Activated naive CD4-positive, alpha-beta T cell treated with anti-CD3 and anti-CD28 coated beads for 36 hours (primary cell): ENCODE measurements at regions not wholly inside any gene's neighbourhood (a gene's known extent, or its start where the extent isn't known, plus 50 kb on each side); places are given as distances from the start of the nearest gene placed in this dataset.

Source experiments
- CTCF ChIA-PET: fragments of 350-600 bp; sonication (Branson Sonifier 250); formaldehyde crosslinking; loops from one replicate; lab custom pipeline; 2021; ENCODE audit warnings: antibody characterized with exemption; lab: Charles Lee
- DNase-seq: peaks from one replicate; pipeline ENCODE4 v3.0.0-alpha.2; 2020
- H3K27ac Mint-ChIP-seq: one replicate; pipeline ENCODE4 v1.8.0; 2021; ENCODE audit warnings: mild to moderate bottlenecking, mixed read lengths
- H3K27me3 Mint-ChIP-seq: one replicate; pipeline ENCODE4 v1.8.0; 2021; ENCODE audit warnings: low read depth, mixed read lengths
- H3K36me3 Mint-ChIP-seq: one replicate; pipeline ENCODE4 v1.8.0; 2021; ENCODE audit warnings: low read depth, mixed read lengths
- H3K4me1 Mint-ChIP-seq: one replicate; pipeline ENCODE4 v1.8.0; 2021; ENCODE audit warnings: low read depth, mixed read lengths
- H3K4me3 Mint-ChIP-seq: one replicate; pipeline ENCODE4 v1.8.0; 2021; ENCODE audit warnings: mild to moderate bottlenecking, moderate library complexity, mixed read lengths
- H3K9me3 Mint-ChIP-seq: one replicate; pipeline ENCODE4 v1.8.0; 2021; ENCODE audit warnings: mixed read lengths
- intact Hi-C: fragments of 100-400 bp; cut with micrococcal nuclease; formaldehyde crosslinking; loops from one replicate; pipeline ENCODE4 v1.15.1; 2023

DNA sequence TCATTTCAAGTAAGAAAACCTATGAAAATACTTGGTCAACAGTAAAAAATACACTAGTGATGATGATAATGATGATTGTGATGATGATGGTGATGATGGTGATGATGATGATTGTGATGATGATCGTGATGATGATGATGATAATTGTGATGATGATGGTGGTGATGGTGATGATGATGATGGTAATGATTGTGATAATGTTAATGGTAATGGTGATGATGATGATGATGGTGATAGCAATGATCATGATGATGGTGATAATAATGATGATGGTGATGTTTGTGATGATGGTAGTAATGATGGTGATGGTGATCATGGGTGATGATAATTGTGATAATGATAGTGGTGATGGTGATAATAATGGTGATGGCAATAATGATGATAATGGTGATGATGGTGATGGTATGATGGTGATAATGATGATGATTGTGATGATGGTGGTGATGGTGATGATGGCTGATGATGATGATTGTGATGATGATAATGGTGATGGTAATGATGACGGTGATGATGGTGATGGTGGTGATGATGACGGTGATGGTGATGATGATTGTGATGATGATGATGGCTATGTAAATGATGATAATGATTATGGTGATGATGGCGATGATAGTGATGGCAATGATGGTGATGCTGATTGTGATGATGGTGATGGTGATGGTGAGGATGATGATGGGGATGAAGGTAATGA lies 62.1 kb downstream of the VCX3A start:
- no peaks in the 10 kb centered on the region for H3K9me3 Mint-ChIP-seq
- H3K4me3 Mint-ChIP-seq: no peak overlapping the region
- H3K36me3 Mint-ChIP-seq: no peaks in the 10 kb centered on the region
- no peak overlapping the region for H3K27ac Mint-ChIP-seq
- no peaks in the 10 kb centered on the region for H3K4me1 Mint-ChIP-seq
- DNase-seq: no peak
- CTCF ChIA-PET: no interaction called here
- H3K27me3 Mint-ChIP-seq: no peaks in the 10 kb centered on the region
- intact Hi-C loops: no loop called here

DNA sequence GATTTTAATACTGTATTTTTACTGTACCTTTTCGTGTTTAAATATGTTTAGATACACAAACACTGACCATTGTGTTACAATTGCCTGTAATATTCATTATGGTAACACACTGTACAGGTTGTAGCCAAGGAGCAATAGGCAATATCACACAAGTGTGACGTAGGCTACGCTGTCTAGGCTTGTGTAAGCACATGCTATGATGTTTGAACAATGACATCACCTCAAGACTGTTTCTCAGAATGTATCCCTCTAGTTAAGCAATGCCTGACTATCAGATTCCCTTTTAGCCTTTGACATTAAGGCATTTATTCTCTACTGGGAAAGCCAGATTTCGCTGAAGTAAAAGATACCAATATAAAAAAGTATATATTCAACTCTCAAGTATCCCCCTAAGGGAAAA lies 66.2 kb downstream of the VCX3A start:
- H3K9me3 Mint-ChIP-seq: no peaks in the 10 kb centered on the region
- intact Hi-C loops: no loop called here

DNA sequence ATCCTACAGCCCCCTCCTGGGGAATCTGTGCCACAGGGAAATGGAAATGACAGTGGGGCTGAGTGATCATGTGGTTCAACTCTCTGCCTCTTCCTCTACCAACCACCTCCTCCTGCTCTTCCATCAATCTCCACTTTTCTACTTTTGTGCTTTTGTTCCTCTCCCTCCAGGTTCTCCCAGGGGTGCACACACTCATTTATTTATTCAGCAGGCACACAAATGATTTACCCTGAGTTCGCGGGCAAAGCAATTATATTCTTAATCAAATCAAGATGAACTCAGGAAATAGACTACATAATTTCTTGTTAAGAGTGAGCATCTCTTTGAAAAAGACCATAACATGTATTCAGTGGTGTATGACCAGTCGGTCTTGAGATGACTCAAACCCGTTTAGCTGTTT lies 69.2 kb downstream of the VCX3A start:
- Mint-ChIP-seq H3K27me3 (no peaks in the 10 kb centered on the region), H3K4me1 (no peaks in the 10 kb centered on the region), H3K4me3 (no peak overlapping the region), H3K27ac (no peak overlapping the region), H3K36me3 (no peaks in the 10 kb centered on the region), H3K9me3 (no peaks in the 10 kb centered on the region)
- no peak for DNase-seq
- intact Hi-C loops: no loop called here
- CTCF ChIA-PET: no interaction called here

More for the DNA sequence above, 66.2 kb downstream of the VCX3A start:
- no peak overlapping the region for H3K27ac Mint-ChIP-seq
- H3K36me3 Mint-ChIP-seq: no peaks in the 10 kb centered on the region
- DNase-seq: no peak
- no peaks in the 10 kb centered on the region for H3K4me1 Mint-ChIP-seq
- CTCF ChIA-PET: no interaction called here
- no peaks in the 10 kb centered on the region for H3K27me3 Mint-ChIP-seq
- H3K4me3 Mint-ChIP-seq: no peak overlapping the region

DNA sequence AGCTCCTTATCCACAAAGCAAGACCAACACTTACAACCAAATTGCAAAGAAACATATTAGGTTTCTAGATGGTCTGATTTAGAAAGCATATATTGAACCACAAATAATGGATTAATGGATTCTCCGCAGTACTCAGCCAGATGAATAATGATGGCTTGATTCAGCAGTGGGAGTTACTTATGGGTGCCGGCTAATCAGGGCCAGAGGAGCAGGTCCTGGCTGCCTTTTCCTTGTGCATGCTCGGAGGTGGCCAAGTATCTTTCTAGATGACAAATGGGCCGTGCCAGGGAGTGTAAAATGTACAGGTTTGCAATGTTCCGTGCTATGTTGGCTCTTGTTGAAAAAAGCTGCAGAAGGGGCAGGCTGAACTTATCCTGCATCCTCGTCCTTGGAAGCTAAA lies 70.2 kb downstream of the VCX3A start:
- no peaks in the 10 kb centered on the region for H3K4me1 Mint-ChIP-seq
- intact Hi-C loops: no loop called here
- no peaks in the 10 kb centered on the region for H3K9me3 Mint-ChIP-seq
- no peaks in the 10 kb centered on the region for H3K36me3 Mint-ChIP-seq
- H3K27ac Mint-ChIP-seq: no peak overlapping the region
- no peak overlapping the region for H3K4me3 Mint-ChIP-seq
- DNase-seq: no peak
- no peaks in the 10 kb centered on the region for H3K27me3 Mint-ChIP-seq
- CTCF ChIA-PET: no interaction called here

DNA sequence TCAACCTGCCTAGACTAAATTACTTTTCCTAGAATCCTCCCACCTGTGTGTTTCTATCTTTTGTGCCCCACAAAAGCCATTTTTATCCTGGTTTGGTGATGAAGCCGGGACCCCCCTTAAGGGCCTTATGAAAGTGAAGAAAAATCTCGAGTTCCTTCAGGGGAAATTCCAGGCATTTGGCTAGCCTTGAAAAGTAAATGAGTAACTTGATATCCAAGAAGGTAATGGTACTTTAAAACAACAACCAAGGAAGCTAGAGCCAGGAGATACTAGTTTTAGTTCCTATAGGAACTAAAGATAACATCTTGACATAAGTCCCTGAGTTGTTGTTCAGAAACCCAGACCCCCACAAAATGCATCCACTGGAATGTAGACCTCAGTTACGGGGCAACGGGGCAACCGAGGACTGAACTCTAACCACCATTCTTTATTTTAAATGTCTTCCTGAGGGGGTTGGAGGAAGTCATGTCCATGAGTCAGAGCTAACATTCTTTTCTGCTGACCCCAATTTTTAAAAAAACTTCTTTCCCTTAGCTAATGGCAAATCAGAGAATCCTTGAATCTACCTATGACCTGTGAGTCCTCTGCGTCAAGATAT lies 73.9 kb downstream of the VCX3A start:
- Mint-ChIP-seq H3K4me1 (no peaks in the 10 kb centered on the region), H3K27ac (no peak overlapping the region), H3K36me3 (no peaks in the 10 kb centered on the region), H3K4me3 (no peak overlapping the region), H3K27me3 (no peaks in the 10 kb centered on the region), H3K9me3 (no peaks in the 10 kb centered on the region)
- no peak for DNase-seq
- intact Hi-C loops: no loop called here
- CTCF ChIA-PET: no interaction called here

DNA sequence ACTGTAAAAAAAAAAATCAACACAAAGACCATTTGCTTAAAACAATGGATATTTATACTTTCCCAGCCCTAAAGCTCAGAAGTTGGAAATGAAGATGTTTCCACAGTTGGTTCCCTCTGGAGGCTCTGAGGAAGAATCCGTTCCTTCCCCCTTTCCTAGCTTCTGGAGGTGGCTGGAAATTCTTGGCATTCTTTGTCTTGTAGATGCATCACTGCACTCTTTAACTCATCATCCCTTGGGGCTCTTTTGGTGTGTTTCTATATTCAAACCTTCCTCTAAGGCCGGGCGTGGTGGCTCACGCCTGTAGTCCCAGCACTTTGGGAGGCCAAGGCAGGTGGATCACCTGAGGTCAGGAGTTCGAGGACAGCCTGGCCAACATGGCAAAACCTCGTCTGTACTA lies 78.7 kb downstream of the VCX3A start:
- CTCF ChIA-PET: no interaction called here
- Mint-ChIP-seq H3K4me3 (no peak overlapping the region), H3K4me1 (no peaks in the 10 kb centered on the region), H3K36me3 (no peaks in the 10 kb centered on the region), H3K9me3 (no peaks in the 10 kb centered on the region), H3K27me3 (no peaks in the 10 kb centered on the region), H3K27ac (no peak overlapping the region)
- intact Hi-C loops: no loop called here
- no peak for DNase-seq

DNA sequence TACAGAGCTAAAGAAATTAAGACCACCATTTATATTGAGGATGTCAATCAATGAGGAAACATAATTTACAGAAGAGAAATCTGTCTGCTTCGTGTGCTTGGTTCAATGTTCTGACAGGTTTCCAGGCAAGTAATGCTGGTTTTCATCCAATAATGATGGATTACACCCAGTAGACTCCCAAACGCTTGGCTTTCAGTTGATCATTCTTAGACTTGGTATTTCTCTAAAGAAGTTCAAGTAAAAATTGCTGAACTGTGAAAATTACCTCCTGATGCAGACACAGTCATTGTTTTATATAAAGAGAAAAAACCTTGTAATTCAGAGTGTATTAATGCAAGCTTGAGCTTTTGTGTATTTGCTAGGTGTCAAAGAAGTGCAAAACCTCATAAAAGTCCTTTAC lies 85.0 kb downstream of the VCX3A start:
- Mint-ChIP-seq H3K9me3 (no peaks in the 10 kb centered on the region), H3K27me3 (no peaks in the 10 kb centered on the region), H3K27ac (no peak overlapping the region), H3K4me1 (no peaks in the 10 kb centered on the region), H3K36me3 (no peaks in the 10 kb centered on the region), H3K4me3 (no peak overlapping the region)
- CTCF ChIA-PET: no interaction called here
- no peak for DNase-seq
- intact Hi-C loops: no loop called here

DNA sequence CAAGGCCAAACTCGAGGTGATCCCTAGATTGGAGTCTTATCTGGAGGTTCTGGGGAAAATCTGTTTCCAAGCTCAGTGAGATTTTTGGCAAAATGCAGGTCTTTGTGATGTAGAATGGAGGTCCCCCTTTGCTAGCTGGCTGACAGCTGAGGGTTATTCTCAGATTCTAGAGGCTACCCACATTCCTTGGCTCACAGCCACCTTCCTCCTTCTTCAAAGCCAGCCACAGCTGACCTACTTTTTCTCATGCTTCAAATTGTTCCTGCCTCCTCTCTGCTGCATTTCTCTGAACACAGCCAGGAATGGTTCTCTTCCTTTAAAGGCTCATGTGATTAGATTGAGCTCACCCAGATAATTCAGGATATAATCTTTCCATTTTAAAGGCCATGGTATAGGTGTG lies 86.9 kb downstream of the VCX3A start:
- H3K9me3 Mint-ChIP-seq: no peaks in the 10 kb centered on the region
- H3K4me1 Mint-ChIP-seq: no peaks in the 10 kb centered on the region
- no peak overlapping the region for H3K4me3 Mint-ChIP-seq
- no peak for DNase-seq
- no peaks in the 10 kb centered on the region for H3K27me3 Mint-ChIP-seq
- H3K36me3 Mint-ChIP-seq: no peaks in the 10 kb centered on the region
- intact Hi-C loops: no loop called here
- CTCF ChIA-PET: no interaction called here
- H3K27ac Mint-ChIP-seq: no peak overlapping the region

DNA sequence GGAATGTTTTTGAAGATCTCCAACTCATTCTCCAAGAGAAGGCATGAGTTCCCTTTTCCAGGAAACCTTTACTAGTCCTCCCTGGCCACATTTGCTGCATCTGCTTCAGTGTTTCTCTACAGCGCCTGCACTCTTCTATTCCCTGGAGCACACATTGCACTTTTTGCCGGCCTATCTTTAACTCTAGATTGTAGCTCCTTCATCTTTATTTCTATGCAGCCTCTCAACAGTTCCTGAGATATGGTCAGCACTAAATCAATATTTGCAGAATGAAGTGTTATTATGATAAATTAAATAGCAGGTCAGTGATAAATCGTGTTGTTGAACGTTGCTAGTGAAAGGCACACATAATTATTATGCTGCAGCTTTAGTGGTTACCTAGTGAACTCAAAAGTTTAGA lies 88.3 kb downstream of the VCX3A start:
- Mint-ChIP-seq H3K36me3 (no peaks in the 10 kb centered on the region), H3K27ac (no peak overlapping the region), H3K9me3 (no peaks in the 10 kb centered on the region), H3K4me1 (no peaks in the 10 kb centered on the region), H3K4me3 (no peak overlapping the region), H3K27me3 (no peaks in the 10 kb centered on the region)
- CTCF ChIA-PET: no interaction called here
- DNase-seq: no peak
- intact Hi-C loops: no loop called here

DNA sequence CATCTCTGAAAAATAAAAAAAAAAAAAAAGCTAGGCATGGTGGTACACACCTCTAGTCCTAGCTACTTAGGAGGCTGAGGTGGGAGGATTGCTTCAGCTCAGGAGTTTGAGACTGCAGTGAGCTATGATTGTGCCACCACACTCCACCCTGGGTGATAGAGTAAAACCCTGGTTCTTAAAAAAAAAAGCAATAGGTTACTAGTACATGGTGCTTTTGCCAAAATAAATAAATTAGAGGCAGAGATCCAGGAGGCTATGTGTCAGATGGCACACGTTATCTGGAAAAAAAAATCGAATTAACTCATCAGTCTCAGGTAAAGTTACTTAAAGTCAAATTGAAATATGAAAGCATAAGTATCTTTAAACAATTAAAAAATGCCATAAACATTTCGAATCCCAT lies 94.3 kb downstream of the VCX3A start:
- DNase-seq: no peak
- no peaks in the 10 kb centered on the region for H3K4me1 Mint-ChIP-seq
- no peak overlapping the region for H3K4me3 Mint-ChIP-seq
- no peaks in the 10 kb centered on the region for H3K27me3 Mint-ChIP-seq
- no peaks in the 10 kb centered on the region for H3K9me3 Mint-ChIP-seq
- H3K27ac Mint-ChIP-seq: no peak overlapping the region
- H3K36me3 Mint-ChIP-seq: no peaks in the 10 kb centered on the region
- intact Hi-C loops: no loop called here
- CTCF ChIA-PET: no interaction called here

DNA sequence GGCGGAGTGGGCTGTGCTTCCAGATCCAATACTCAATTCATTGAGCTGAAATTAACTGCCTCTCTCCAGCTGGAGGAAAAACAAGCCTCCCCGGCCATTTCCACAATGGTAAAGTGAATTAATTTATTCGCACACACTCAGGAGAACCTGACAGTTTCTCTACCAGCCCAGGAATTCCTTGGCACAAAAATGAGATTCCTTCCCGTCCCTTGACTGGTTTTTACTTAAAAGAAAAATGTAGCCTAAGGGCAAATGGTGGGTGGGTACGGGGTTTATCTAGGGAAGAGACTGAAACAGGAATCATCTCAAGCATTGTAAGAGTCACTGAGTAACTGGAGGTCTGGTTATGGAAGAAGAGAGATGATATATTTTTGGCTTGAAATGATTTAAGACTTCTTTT lies 102.7 kb downstream of the VCX3A start:
- DNase-seq: no peak
- no peak overlapping the region for H3K4me3 Mint-ChIP-seq
- no peaks in the 10 kb centered on the region for H3K9me3 Mint-ChIP-seq
- H3K36me3 Mint-ChIP-seq: no peaks in the 10 kb centered on the region
- no peaks in the 10 kb centered on the region for H3K4me1 Mint-ChIP-seq
- intact Hi-C loops: no loop called here
- no peaks in the 10 kb centered on the region for H3K27me3 Mint-ChIP-seq
- CTCF ChIA-PET: no interaction called here
- H3K27ac Mint-ChIP-seq: no peak overlapping the region

DNA sequence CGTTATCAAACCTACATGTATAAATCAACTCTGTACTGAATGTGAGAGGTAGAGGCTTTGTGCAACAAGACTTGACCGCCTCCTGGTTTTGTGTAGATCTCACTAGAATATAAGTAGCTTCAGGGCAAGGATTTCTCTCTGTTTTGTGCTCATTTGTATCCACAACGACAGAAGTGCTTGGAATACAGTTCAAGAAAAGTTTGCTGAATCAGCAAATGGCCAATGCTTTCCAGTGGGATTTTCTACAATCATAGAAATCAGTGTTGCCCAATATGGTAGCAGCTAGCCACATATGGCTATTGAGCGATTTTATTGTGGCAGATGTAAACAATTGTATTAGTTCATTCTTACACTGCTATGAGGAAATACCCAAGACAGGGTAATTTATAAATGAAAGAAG lies 127.4 kb downstream of the VCX3A start:
- Mint-ChIP-seq H3K36me3 (no peaks in the 10 kb centered on the region), H3K27me3 (no peaks in the 10 kb centered on the region), H3K9me3 (no peaks in the 10 kb centered on the region), H3K4me1 (no peaks in the 10 kb centered on the region), H3K4me3 (no peak overlapping the region), H3K27ac (no peak overlapping the region)
- DNase-seq: no peak
- intact Hi-C loops: no loop called here
- CTCF ChIA-PET: no interaction called here

DNA sequence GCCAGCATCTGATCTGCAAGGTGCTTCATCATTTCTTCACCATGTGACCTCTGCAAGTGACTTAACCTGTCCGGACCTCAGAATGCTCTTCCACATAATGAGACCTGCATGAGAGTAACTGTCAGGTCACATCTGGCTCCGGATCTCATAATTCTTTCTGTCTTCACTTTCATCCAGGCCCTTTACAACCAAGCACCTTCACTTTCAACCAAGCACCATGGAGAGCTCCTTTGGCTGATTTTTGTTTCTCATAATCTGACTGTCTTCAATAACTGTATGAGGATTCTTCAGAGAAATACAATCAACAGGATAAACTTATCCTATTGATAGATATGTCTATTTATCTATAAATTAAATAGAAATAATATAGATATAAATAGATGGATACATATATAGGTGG lies 148.1 kb downstream of the VCX3A start:
- Mint-ChIP-seq H3K36me3 (no peaks in the 10 kb centered on the region), H3K4me1 (no peaks in the 10 kb centered on the region), H3K27me3 (no peaks in the 10 kb centered on the region), H3K27ac (no peak overlapping the region), H3K9me3 (no peaks in the 10 kb centered on the region), H3K4me3 (no peak overlapping the region)
- no peak for DNase-seq
- CTCF ChIA-PET: no interaction called here
- intact Hi-C loops: no loop called here
